Skeletal muscle tissue (tissue), 3 donors: ENCODE measurements at regions not wholly inside any gene's neighbourhood (a gene's known extent, or its start where the extent isn't known, plus 50 kb on each side); places are given as distances from the start of the nearest gene placed in this dataset.
"Not testable (repeated sequence)": the region's sequence is repeated elsewhere in the genome, so short reads cannot be mapped to it uniquely, and the experiment has no call there.

Source experiments
- H3K27ac ChIP-seq: one replicate; pipeline ENCODE4 v1.7.0; 2013; ENCODE audit warnings: mild to moderate bottlenecking, low read depth, low read length, inconsistent platforms
- H3K27me3 ChIP-seq, 3 donors: one replicate each; pipeline ENCODE4 v1.7.0; 2013; ENCODE audit warnings: low read length in 3 of 3; ENCODE audit not compliant: control insufficient read depth in 3 of 3, insufficient read depth in 3 of 3
- H3K36me3 ChIP-seq, 3 donors: one replicate each; pipeline ENCODE4 v1.7.0; 2013; ENCODE audit warnings: low read length in 3 of 3; ENCODE audit not compliant: control insufficient read depth in 3 of 3, insufficient read depth in 3 of 3
- H3K4me1 ChIP-seq, 3 donors: one replicate each; pipeline ENCODE4 v1.7.0; 2013; ENCODE audit warnings: low read length in 3 of 3, mild to moderate bottlenecking in 3 of 3; ENCODE audit not compliant: control insufficient read depth in 3 of 3, insufficient read depth in 3 of 3
- H3K4me3 ChIP-seq, 3 donors: one replicate each; pipeline ENCODE4 v1.7.0; 2013; ENCODE audit warnings: low read length in 3 of 3
- H3K9ac ChIP-seq, 3 donors: one replicate each; pipeline ENCODE4 v1.7.0; 2013; ENCODE audit warnings: low read length in 3 of 3, mild to moderate bottlenecking in 3 of 3, moderate library complexity in 2 of 3, low read depth in 1 of 3
- H3K9me3 ChIP-seq, 3 donors: one replicate each; pipeline ENCODE4 v1.7.0; 2013; ENCODE audit warnings: low read length in 3 of 3; ENCODE audit not compliant: control insufficient read depth in 3 of 3
- donor health status: Osteomylitis.

DNA sequence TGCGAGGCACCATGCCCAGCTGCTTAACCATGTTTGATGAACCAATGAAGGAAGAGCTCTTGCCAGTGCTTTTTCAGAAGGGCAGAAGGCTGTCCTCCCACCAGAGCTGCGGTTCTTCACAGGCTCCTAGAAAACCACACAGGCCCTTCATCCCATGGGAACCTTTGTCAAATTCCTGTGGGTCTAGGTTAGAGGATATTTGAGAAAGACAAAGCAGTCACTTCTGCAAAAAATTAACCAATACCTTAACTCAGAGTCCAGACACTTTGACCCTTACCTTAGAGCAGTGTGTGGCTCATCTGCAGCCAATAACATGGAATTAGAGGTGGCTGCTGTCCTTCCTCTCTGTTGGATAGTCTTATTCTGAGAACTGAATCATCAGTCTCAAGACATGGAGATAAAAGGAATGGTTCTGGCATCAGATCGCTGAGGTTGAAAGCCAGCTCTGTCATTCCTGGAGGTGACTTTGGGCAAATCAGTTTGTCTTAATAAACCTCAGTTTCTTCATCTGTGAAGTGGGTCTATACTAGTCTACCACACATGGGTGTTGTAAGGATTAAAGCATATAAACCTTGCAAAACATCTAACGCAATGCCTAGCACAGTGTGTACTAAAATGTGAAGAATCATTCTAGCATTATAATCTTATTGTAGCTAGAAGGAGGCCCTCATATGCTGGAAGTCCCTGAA is 65.1 kb upstream of the PIP4K2A start:
- Histone ChIP-seq H3K9me3 (no peaks in the 10 kb centered on the region), H3K4me3 (no peak overlapping the region), H3K4me1 (peaks cover 0 to 4% (median 0%) of the 10 kb centered on the region in 3 donors), H3K27ac (no peak overlapping the region), H3K36me3 (no peaks in the 10 kb centered on the region), H3K27me3 (no peaks in the 10 kb centered on the region), H3K9ac (no peak overlapping the region)

GRCh38 chr10:22774102-22774501 is 59.7 kb upstream of the PIP4K2A start:
- Histone ChIP-seq H3K36me3 (no peaks in the 10 kb centered on the region), H3K9me3 (no peaks in the 10 kb centered on the region), H3K27ac (no peak overlapping the region), H3K4me3 (no peak overlapping the region), H3K27me3 (no peaks in the 10 kb centered on the region), H3K9ac (no peak overlapping the region), H3K4me1 (no peaks in the 10 kb centered on the region)

DNA sequence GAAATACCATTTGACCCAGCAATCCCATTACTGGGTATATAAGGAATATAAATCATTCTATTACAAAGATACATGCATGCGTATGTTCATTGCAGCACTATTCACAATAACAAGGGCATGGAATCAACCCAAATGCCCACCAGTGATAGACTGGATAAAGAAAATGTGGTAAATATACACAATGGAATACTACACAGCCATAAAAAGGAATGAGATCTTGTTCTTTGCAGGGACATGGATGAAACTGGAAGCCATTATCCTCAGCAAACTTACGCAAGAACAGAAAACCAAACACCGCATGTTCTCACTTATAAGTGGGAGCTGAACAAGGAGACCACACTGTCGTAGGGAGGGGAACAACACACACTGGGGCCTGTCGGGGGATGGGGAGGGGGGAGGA is 57.3 kb upstream of the PIP4K2A start:
- not testable (repeated sequence) for H3K9me3 ChIP-seq, H3K4me1 ChIP-seq, H3K36me3 ChIP-seq, H3K27ac ChIP-seq, H3K9ac ChIP-seq, H3K4me3 ChIP-seq, H3K27me3 ChIP-seq

DNA sequence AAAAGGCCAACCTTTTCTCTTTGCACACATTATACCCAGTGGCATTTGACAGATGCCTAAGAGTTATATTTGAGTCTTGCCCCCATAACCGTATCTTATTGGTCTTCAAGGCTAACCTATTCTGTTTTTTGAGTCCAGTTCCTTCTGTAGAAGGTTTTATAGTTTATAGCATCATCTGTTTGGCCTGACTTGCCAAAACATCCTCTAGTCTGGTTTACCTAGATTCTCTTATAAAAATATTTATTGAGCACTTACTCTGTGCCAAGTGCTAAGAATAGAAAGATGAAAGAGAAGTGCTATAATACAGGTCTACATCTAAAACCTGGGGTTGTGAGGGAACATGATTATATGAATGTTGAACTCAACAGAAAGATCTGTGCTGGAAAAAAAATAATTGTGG is 55.9 kb upstream of the PIP4K2A start:
- Histone ChIP-seq H3K9ac (no peak overlapping the region), H3K4me3 (no peak overlapping the region), H3K36me3 (no peaks in the 10 kb centered on the region), H3K27ac (no peak overlapping the region), H3K9me3 (no peaks in the 10 kb centered on the region), H3K27me3 (no peaks in the 10 kb centered on the region), H3K4me1 (no peaks in the 10 kb centered on the region)

- no peak overlapping the region for H3K4me3 ChIP-seq
- H3K9me3 ChIP-seq: no peaks in the 10 kb centered on the region
- no peaks in the 10 kb centered on the region for H3K27me3 ChIP-seq
- H3K9ac ChIP-seq: no peak overlapping the region
- peaks cover 0 to 2% (median 0%) of the 10 kb centered on the region in 3 donors for H3K4me1 ChIP-seq
- no peaks in the 10 kb centered on the region for H3K36me3 ChIP-seq
- no peak overlapping the region for H3K27ac ChIP-seq
These were observed 53.5 kb upstream of the PIP4K2A start for GRCh38 chr10:22767859-22768258.

- Histone ChIP-seq H3K9ac (no peak overlapping the region), H3K4me3 (no peak overlapping the region), H3K4me1 (peaks cover 0 to 2% (median 0%) of the 10 kb centered on the region in 3 donors), H3K9me3 (no peaks in the 10 kb centered on the region), H3K27ac (no peak overlapping the region), H3K27me3 (no peaks in the 10 kb centered on the region), H3K36me3 (no peaks in the 10 kb centered on the region)
These were observed 52.3 kb upstream of the PIP4K2A start for GRCh38 chr10:22766693-22767092.

DNA sequence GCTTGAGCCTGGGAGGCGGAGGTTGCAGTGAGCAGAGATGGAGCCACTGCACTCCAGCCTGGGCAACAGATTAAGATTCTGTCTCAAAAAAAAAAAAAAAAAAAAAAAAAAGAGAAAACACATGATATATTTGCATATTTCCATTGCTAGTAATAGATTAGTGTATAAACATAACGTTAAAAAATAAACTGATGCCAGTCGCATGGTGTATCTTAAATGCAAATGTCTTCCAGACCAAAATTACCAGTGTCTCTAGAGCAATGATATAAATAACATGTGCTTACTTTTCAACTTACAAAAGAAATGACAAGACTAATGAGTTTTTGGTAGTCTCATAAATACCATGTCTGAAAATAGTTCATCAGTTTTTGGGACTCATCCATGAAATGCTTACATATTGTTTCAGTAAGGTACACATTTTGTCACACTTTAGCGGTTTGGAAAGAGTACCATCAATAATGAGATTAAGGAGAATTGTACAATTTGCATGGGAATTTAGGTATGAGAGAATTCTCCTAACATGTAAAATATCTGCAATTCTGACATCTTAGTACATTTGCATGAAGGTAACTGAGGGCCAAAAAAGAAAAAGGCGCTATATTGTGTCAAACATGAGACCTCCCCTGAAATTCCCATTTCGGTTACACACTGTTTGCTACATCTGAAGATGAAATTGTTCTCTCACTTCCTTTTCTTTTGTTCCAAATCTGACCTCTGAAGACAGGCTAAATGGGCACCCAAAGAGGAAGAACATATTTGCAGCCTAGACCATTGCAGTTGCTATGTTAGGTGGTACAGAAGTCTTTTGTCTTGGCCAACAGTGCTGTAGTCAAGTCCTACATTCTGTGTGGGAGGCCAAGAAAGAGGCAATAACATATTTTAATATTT is 51.5 kb upstream of the PIP4K2A start:
- no peaks in the 10 kb centered on the region for H3K36me3 ChIP-seq
- H3K27me3 ChIP-seq: no peaks in the 10 kb centered on the region
- no peak overlapping the region for H3K27ac ChIP-seq
- no peak overlapping the region for H3K9ac ChIP-seq
- no peaks in the 10 kb centered on the region for H3K9me3 ChIP-seq
- H3K4me3 ChIP-seq: no peak overlapping the region
- H3K4me1 ChIP-seq: peaks cover 0 to 2% (median 0%) of the 10 kb centered on the region in 3 donors

DNA sequence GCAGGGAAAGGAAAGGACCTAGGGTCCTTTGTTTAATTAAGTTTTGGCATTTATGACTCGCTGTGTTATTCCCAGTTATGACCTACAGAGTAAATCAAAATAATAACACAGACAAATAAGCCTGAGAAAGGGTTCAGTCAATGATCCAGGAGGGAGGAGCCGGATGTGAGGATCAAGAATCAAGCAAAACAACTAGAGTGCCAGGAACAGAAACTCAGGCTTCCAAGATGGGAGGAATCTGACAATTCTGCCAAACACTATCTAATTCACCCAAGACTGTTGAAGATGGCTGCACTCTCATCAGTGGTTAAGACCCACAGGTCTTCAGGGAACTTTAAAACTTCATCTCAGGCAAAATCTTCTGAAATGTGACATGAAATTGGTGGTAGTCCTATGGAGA is 50.3 kb upstream of the PIP4K2A start:
- no peak overlapping the region for H3K27ac ChIP-seq
- H3K9ac ChIP-seq: no peak overlapping the region

More for the DNA sequence above, 50.3 kb upstream of the PIP4K2A start:
- Histone ChIP-seq H3K36me3 (no peaks in the 10 kb centered on the region), H3K27me3 (no peaks in the 10 kb centered on the region), H3K4me3 (no peak overlapping the region), H3K4me1 (peaks cover 0 to 2% (median 0%) of the 10 kb centered on the region in 3 donors), H3K9me3 (no peaks in the 10 kb centered on the region)
